ENCODE measurements at regions not wholly inside any gene's neighbourhood (a gene's known extent, or its start where the extent isn't known, plus 50 kb on each side); places are given as distances from the start of the nearest gene placed in this dataset.

GRCh38 chr4:153933915-153934687 is 145.2 kb upstream of the SFRP2 start:
- no peak for TF ChIP-seq CTCF (IDR thresholded peaks at IDR 0.05)
- Histone ChIP-seq H3K9me3 (no peaks in the 10 kb centered on the region), H3K27ac (no peak overlapping the region), H3K36me3 (no peaks in the 10 kb centered on the region), H3K4me1 (ENCODE audit: control insufficient read depth in 1 of 2, insufficient read depth in 1 of 2, low read depth in 1 of 2, low read length in 1 of 2) (no peaks in the 10 kb centered on the region), H3K27me3 (peaks cover 32% of the 10 kb centered on the region), H3K4me3 (ENCODE audit: low read depth in 1 of 2, low read length in 1 of 2) (no peak overlapping the region)

GRCh38 chr4:153931804-153932203 is 142.9 kb upstream of the SFRP2 start:
- no peaks in the 10 kb centered on the region for H3K36me3 ChIP-seq
- H3K27ac ChIP-seq, result no peak overlapping the region
- TF ChIP-seq CTCF (IDR thresholded peaks at IDR 0.05), result no peak
- peaks cover 26% of the 10 kb centered on the region for H3K27me3 ChIP-seq
- H3K4me3 ChIP-seq (ENCODE audit: low read depth in 1 of 2, low read length in 1 of 2), result no peak overlapping the region
- H3K4me1 ChIP-seq (ENCODE audit: control insufficient read depth in 1 of 2, insufficient read depth in 1 of 2, low read depth in 1 of 2, low read length in 1 of 2), result no peaks in the 10 kb centered on the region
- H3K9me3 ChIP-seq, result no peaks in the 10 kb centered on the region

GRCh38 chr4:153929675-153930074 is 140.8 kb upstream of the SFRP2 start:
- peaks cover 26% of the 10 kb centered on the region for H3K27me3 ChIP-seq
- no peaks in the 10 kb centered on the region for H3K36me3 ChIP-seq
- no peak overlapping the region for H3K4me3 ChIP-seq (ENCODE audit: low read depth in 1 of 2, low read length in 1 of 2)
- H3K27ac ChIP-seq, result no peak overlapping the region
- H3K4me1 ChIP-seq (ENCODE audit: control insufficient read depth in 1 of 2, insufficient read depth in 1 of 2, low read depth in 1 of 2, low read length in 1 of 2), result no peaks in the 10 kb centered on the region
- no peaks in the 10 kb centered on the region for H3K9me3 ChIP-seq
- TF ChIP-seq CTCF (IDR thresholded peaks at IDR 0.05), result no peak

GRCh38 chr4:153927451-153927850 is 138.6 kb upstream of the SFRP2 start:
- H3K4me3 ChIP-seq (ENCODE audit: low read depth in 1 of 2, low read length in 1 of 2), result no peak overlapping the region
- no peak for TF ChIP-seq CTCF (IDR thresholded peaks at IDR 0.05)
- H3K4me1 ChIP-seq (ENCODE audit: control insufficient read depth in 1 of 2, insufficient read depth in 1 of 2, low read depth in 1 of 2, low read length in 1 of 2), result no peaks in the 10 kb centered on the region
- H3K27me3 ChIP-seq, result peaks cover 26% of the 10 kb centered on the region
- no peaks in the 10 kb centered on the region for H3K36me3 ChIP-seq
- H3K9me3 ChIP-seq, result no peaks in the 10 kb centered on the region
- H3K27ac ChIP-seq, result no peak overlapping the region

- H3K36me3 ChIP-seq, result no peaks in the 10 kb centered on the region
- no peaks in the 10 kb centered on the region for H3K27me3 ChIP-seq
- no peak overlapping the region for H3K27ac ChIP-seq
- no peak for TF ChIP-seq CTCF (IDR thresholded peaks at IDR 0.05)
- peaks cover 0 to 7% of the 10 kb centered on the region in 2 experiments for H3K4me1 ChIP-seq (ENCODE audit: control insufficient read depth in 1 of 2, insufficient read depth in 1 of 2, low read depth in 1 of 2, low read length in 1 of 2)
- no peak overlapping the region for H3K4me3 ChIP-seq (ENCODE audit: low read depth in 1 of 2, low read length in 1 of 2)
- no peaks in the 10 kb centered on the region for H3K9me3 ChIP-seq
Measured at GRCh38 chr4:153922148-153922547, 133.3 kb upstream of the SFRP2 start.

Data from neutrophil (primary cell).